ENCODE measurements at regions not wholly inside any gene's neighbourhood (a gene's known extent, or its start where the extent isn't known, plus 50 kb on each side); places are given as distances from the start of the nearest gene placed in this dataset.

- intact Hi-C loops (cut with micrococcal nuclease) = no loop called here
- ATAC-seq (no peak), FAIRE-seq (no peak), DNase-seq (ENCODE audit: extremely low read depth in 1 of 4, low spot score in 3 of 4) (no peak)
- Histone ChIP-seq H3K27ac (ENCODE audit: extremely low read depth, low read depth, low read length) (no peak overlapping the region), H3K79me2 (ENCODE audit: control insufficient read depth, insufficient read depth, low read length) (no peaks in the 10 kb centered on the region), H3K9me3 (replicated peaks; ENCODE audit: control insufficient read depth, insufficient read depth, low read depth, low read length) (no peaks in the 10 kb centered on the region), H3K4me1 (replicated peaks in 1 of 2; ENCODE audit: control insufficient read depth in 2 of 2, insufficient read depth in 2 of 2, low read length in 2 of 2) (no peaks in the 10 kb centered on the region), H3K27me3 (ENCODE audit: control insufficient read depth in 2 of 2, insufficient read depth in 2 of 2, low read length in 2 of 2) (no peaks in the 10 kb centered on the region), H3K4me2 (ENCODE audit: insufficient read depth, low read length) (no peak overlapping the region), H4K20me1 (replicated peaks; ENCODE audit: control insufficient read depth, insufficient read depth, low read length) (no peaks in the 10 kb centered on the region), H3K9ac (ENCODE audit: insufficient read depth in 1 of 2, low read depth in 2 of 2, low read length in 2 of 2) (no peak overlapping the region), H3K4me3 (no peak overlapping the region), H3K9me1 (ENCODE audit: control insufficient read depth, insufficient read depth, low read length) (no peaks in the 10 kb centered on the region), H2AFZ (ENCODE audit: low read depth, low read length) (no peak overlapping the region), H3K36me3 (ENCODE audit: control insufficient read depth, insufficient read depth, low read length) (no peaks in the 10 kb centered on the region)
- POLR2A ChIA-PET = no interaction called here
- BruUV-seq (replicated peaks) = no TSS peak
- 0% methylated on average over 3 of the region's 3 CpGs for WGBS (ENCODE audit: insufficient coverage, low coverage, missing lambda C conversion rate)
- in situ Hi-C loops (cut with MboI) = no loop called here
- CTCF ChIA-PET (ENCODE audit: low intra/inter-chr PET ratio) = no interaction called here
- no peak for TF ChIP-seq XRCC3 (IDR thresholded peaks at IDR 0.05)
- no peak for TF ChIP-seq DNMT1 (IDR thresholded peaks at IDR 0.05)
- TF ChIP-seq ZNF407 (IDR thresholded peaks at IDR 0.05; ENCODE audit: low read depth) = no peak
- no peak for TF ChIP-seq TAF7 (tag; IDR thresholded peaks at IDR 0.05)
- TF ChIP-seq KDM4B (IDR thresholded peaks at IDR 0.05; ENCODE audit: borderline replicate concordance in 2 of 2, low read depth in 1 of 2) = no peak
- no peak for TF ChIP-seq DPF2 (IDR thresholded peaks at IDR 0.05)
- no peak for TF ChIP-seq FOXA3 (CRISPR knock-in tag; conservative IDR thresholded peaks at IDR 0.05 in 1 of 2, IDR thresholded peaks at IDR 0.05 in 1 of 2)
- no peak for TF ChIP-seq ZNF785 (CRISPR knock-in tag; IDR thresholded peaks at IDR 0.05)
- no peak for TF ChIP-seq FOXK1 (CRISPR knock-in tag; IDR thresholded peaks at IDR 0.05; ENCODE audit: borderline replicate concordance)
- no peak for TF ChIP-seq RBM14 (IDR thresholded peaks at IDR 0.05; ENCODE audit: borderline replicate concordance, insufficient read depth, low read depth, low read length)
- TF ChIP-seq TARDBP (IDR thresholded peaks at IDR 0.05) = no peak
- no peak for TF ChIP-seq PPARD (CRISPR knock-in tag; IDR thresholded peaks at IDR 0.05)
- no peak for TF ChIP-seq RAD51 (IDR thresholded peaks at IDR 0.05; ENCODE audit: borderline replicate concordance, low read depth)
- TF ChIP-seq TAF1 (IDR thresholded peaks at IDR 0.05; ENCODE audit: control insufficient read depth, extremely low read depth, insufficient read depth, low read length, severe bottlenecking) = no peak
- TF ChIP-seq ZBTB1 (CRISPR knock-in tag; IDR thresholded peaks at IDR 0.05; ENCODE audit: borderline replicate concordance, low read depth) = no peak
- TF ChIP-seq SRSF7 (optimal IDR thresholded peaks at IDR 0.05; ENCODE audit: low read depth, low read length) = no peak
- TF ChIP-seq ZNF197 (CRISPR knock-in tag; IDR thresholded peaks at IDR 0.05; ENCODE audit: low read depth) = no peak
These were observed 272.7 kb upstream of the FAT4 start for GRCh38 chr4:125042041-125042440.
